ENCODE measurements at regions not wholly inside any gene's neighbourhood (a gene's known extent, or its start where the extent isn't known, plus 50 kb on each side); places are given as distances from the start of the nearest gene placed in this dataset.

DNA sequence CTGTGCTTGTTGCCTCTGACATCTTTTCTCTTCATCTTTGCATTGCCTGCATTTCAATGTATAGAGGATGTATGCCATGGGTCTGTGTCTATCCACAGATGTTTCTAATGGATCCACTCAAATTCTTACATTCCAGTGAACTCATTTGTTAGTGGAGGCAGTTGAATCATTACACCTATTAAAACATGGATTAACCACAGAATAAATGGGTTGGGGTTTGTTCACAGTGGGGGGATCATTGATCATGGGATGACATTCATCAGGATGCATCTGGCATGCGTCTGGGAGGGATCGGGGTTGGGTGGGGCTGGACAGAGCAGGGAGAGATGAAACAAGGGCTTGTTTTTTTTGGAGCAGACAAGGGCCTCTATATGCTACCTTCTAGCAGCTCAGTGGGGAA lies 182.5 kb downstream of the RHOU start:
- no peak overlapping the region for H3K4me3 Mint-ChIP-seq (ENCODE audit: low read depth)
- peaks cover 1% of the 10 kb centered on the region for H3K27me3 Mint-ChIP-seq (ENCODE audit: low read depth)
- no peak overlapping the region for H3K27ac Mint-ChIP-seq
- H3K36me3 Mint-ChIP-seq (ENCODE audit: low read depth) = no peaks in the 10 kb centered on the region
- H3K9me3 Mint-ChIP-seq = no peaks in the 10 kb centered on the region
- intact Hi-C loops (cut with micrococcal nuclease) = no loop called here
- H3K4me1 Mint-ChIP-seq (ENCODE audit: low read depth) = no peaks in the 10 kb centered on the region
- no peak for DNase-seq (ENCODE audit: low spot score)

GRCh38 chr1:228918335-228918734 lies 183.1 kb downstream of the RHOU start:
- Mint-ChIP-seq H3K27ac (no peak overlapping the region), H3K27me3 (ENCODE audit: low read depth) (peaks cover 5% of the 10 kb centered on the region), H3K36me3 (ENCODE audit: low read depth) (no peaks in the 10 kb centered on the region), H3K9me3 (no peaks in the 10 kb centered on the region), H3K4me1 (ENCODE audit: low read depth) (no peaks in the 10 kb centered on the region), H3K4me3 (ENCODE audit: low read depth) (no peak overlapping the region)
- DNase-seq (ENCODE audit: low spot score) = no peak
- intact Hi-C loops (cut with micrococcal nuclease) = no loop called here

DNA sequence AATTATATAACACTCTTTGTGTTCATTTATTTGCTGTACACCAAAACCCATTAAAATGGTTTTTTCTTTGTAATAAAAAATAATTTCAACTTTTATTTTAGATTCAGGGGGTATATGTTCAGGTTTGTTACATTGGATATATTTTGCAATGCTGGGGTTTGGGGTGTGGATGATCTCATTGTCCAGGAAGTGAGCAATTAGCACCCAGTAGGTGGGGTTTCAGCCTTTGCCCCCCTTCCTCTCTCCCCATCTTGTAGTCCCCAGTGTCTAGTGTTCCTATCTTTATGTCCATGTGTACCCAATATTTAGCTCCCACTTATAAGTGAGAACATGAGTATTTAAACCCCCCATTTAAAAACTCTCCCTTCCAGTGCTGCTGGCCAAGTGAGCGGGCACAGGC lies 184.6 kb downstream of the RHOU start:
- Mint-ChIP-seq H3K4me1 (ENCODE audit: low read depth) (no peaks in the 10 kb centered on the region), H3K9me3 (no peaks in the 10 kb centered on the region), H3K36me3 (ENCODE audit: low read depth) (no peaks in the 10 kb centered on the region), H3K27ac (no peak overlapping the region), H3K27me3 (ENCODE audit: low read depth) (peaks cover 8% of the 10 kb centered on the region), H3K4me3 (ENCODE audit: low read depth) (no peak overlapping the region)
- no peak for DNase-seq (ENCODE audit: low spot score)
- intact Hi-C loops (cut with micrococcal nuclease) = loop anchor here (10.0 kb wide), 1 partner anchor 185 kb away; the partner anchor contains the start of gene RHOU

DNA sequence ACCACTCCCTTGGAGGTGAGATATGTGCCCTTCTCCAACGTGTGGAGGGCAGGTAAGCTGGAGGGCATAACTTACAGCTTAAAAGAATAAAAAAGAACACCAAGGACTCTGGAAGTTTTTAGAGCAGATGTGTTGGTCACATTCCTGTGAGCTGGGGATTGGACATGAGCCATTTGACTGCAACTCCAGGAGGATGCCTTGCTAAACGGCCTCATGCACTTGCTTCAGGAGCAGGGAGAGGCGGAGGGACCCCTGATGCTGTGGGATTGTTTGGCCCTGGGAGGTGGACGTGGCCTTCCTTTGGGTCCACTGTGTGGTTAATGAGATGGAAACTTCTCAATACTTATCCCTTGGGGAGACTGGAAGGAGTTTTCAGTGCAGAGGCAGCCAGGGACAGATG lies 185.6 kb downstream of the RHOU start:
- H3K36me3 Mint-ChIP-seq (ENCODE audit: low read depth) = no peaks in the 10 kb centered on the region
- intact Hi-C loops (cut with micrococcal nuclease) = loop anchor here (10.0 kb wide), 1 partner anchor 186 kb away; the partner anchor contains the start of gene RHOU
- H3K27ac Mint-ChIP-seq = no peak overlapping the region
- H3K9me3 Mint-ChIP-seq = no peaks in the 10 kb centered on the region
- H3K27me3 Mint-ChIP-seq (ENCODE audit: low read depth) = peaks cover 13% of the 10 kb centered on the region
- no peak overlapping the region for H3K4me3 Mint-ChIP-seq (ENCODE audit: low read depth)
- DNase-seq (ENCODE audit: low spot score) = no peak
- H3K4me1 Mint-ChIP-seq (ENCODE audit: low read depth) = no peaks in the 10 kb centered on the region

DNA sequence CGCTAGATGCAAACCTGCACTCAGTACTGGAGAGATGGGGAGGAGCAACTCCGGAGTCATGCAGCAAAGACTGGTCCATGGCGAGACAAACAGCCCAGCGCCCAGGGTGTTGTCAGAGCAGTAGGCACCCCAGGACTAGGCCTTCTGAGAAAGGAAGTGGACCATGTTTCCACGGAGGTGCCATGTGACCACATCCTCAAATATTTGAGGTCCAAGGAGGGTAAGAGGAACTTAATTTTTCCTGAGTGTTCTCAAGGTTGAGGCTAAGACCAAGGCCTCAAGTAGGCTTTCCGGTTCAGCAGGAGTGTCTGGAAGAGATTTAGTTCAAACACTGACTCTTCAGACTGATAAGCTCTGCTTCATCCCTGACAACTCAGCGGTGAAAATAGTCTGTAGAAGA lies 186.2 kb downstream of the RHOU start:
- no peaks in the 10 kb centered on the region for H3K9me3 Mint-ChIP-seq
- intact Hi-C loops (cut with micrococcal nuclease) = loop anchor here (10.0 kb wide), 1 partner anchor 187 kb away; the partner anchor contains the start of gene RHOU
- no peak for DNase-seq (ENCODE audit: low spot score)

DNA sequence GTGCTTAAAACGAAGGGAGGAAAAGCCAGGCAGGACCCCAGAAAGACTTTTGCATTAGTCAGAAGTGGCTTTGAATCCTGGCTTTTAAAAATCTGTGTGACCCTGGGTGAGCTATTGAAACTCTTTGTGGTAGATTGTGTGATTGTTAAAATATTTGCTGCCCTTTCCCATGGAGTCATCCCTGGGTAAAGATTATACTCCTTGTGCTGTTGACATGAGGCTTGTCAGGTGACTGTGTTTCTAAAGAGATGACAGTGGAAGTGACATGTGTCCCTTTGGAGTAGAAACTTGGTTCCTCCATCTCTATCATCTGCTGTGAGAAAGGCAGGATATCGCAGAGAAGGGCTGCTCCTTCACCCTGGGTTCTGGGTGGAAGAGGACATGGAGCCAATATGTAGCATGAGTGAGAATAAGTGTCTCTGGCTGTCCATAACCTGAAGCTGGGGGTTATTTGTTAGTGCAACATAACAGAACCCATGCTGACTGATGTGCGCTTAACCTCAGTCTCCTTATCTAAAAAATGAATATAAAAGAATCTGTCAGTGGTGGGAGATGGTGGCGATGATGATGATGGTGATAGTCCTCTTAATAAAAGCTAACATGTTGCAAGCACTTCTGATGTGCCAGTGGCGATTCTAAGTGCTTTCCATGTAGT lies 187.6 kb downstream of the RHOU start:
- intact Hi-C loops (cut with micrococcal nuclease) = loop anchor here (10.0 kb wide), 1 partner anchor 188 kb away; the partner anchor contains the start of gene RHOU
- Mint-ChIP-seq H3K4me1 (ENCODE audit: low read depth) (peaks cover 1% of the 10 kb centered on the region), H3K9me3 (no peaks in the 10 kb centered on the region), H3K36me3 (ENCODE audit: low read depth) (no peaks in the 10 kb centered on the region), H3K27me3 (ENCODE audit: low read depth) (peaks cover 14% of the 10 kb centered on the region), H3K4me3 (ENCODE audit: low read depth) (no peak overlapping the region), H3K27ac (no peak overlapping the region)
- DNase-seq (ENCODE audit: low spot score) = no peak

More for the DNA sequence above, 186.2 kb downstream of the RHOU start:
- no peak overlapping the region for H3K4me3 Mint-ChIP-seq (ENCODE audit: low read depth)
- no peak overlapping the region for H3K27ac Mint-ChIP-seq
- H3K27me3 Mint-ChIP-seq (ENCODE audit: low read depth) = peaks cover 14% of the 10 kb centered on the region
- H3K36me3 Mint-ChIP-seq (ENCODE audit: low read depth) = no peaks in the 10 kb centered on the region
- no peaks in the 10 kb centered on the region for H3K4me1 Mint-ChIP-seq (ENCODE audit: low read depth)

DNA sequence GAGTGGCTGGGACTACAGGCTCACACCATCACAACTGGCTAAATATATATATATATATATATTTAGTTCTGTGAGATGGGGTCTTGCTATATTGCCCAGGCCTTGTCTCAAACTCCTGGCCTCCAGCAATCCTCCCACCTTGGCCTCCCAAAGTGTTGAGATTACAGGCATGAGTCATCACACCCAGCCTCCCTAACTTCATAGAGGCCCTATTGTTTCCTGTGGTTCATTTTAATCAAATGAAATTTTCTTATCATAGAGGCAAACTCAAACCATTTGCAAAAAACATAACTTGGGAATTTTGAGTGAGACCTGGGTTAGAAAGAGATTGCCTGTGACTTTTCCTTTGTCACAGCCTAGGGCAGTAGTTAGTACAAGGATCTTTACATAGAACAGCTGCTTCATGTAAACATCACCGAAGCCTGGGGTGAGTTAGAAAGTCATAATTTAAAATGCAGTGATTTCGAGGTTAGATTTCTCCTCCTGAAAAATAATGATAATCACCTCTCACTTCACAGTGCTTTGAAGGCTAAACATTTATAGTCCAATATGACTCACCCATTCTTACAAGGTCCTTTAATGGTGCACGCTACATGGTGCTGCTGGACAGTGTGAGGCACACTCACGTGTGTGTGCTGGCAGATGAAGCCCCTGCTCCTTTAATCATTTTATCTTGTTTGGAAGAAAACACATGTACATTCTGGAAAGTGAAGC lies 188.9 kb downstream of the RHOU start:
- Mint-ChIP-seq H3K4me1 (ENCODE audit: low read depth) (peaks cover 6% of the 10 kb centered on the region), H3K4me3 (ENCODE audit: low read depth) (no peak overlapping the region), H3K27ac (no peak overlapping the region), H3K27me3 (ENCODE audit: low read depth) (peaks cover 16% of the 10 kb centered on the region), H3K9me3 (no peaks in the 10 kb centered on the region), H3K36me3 (ENCODE audit: low read depth) (no peaks in the 10 kb centered on the region)
- intact Hi-C loops (cut with micrococcal nuclease) = loop anchor here (10.0 kb wide), 1 partner anchor 189 kb away; the partner anchor contains the start of gene RHOU
- DNase-seq (ENCODE audit: low spot score) = no peak

DNA sequence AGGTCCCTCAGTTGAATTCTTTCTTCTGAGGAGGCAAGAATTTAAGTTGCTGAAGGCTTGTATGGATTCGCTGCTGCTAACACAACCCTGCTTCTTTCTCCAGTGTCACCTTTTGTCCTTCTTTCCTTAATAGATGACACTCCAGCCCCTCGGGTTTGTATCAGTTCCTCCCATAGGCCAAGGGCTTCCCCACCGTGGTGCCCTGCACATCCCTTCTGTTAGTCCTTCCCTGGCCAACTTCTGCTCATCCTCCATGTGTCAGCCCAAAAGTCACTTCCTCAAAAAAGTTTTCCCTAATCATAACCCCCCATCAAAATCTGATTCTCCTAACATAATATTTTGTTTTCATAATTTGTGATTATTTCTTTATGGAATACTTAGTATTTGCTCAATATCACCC lies 190.4 kb downstream of the RHOU start:
- Mint-ChIP-seq H3K27ac (no peak overlapping the region), H3K36me3 (ENCODE audit: low read depth) (no peaks in the 10 kb centered on the region), H3K4me3 (ENCODE audit: low read depth) (no peak overlapping the region), H3K27me3 (ENCODE audit: low read depth) (peaks cover 16% of the 10 kb centered on the region), H3K4me1 (ENCODE audit: low read depth) (peaks cover 6% of the 10 kb centered on the region), H3K9me3 (no peaks in the 10 kb centered on the region)
- no peak for DNase-seq (ENCODE audit: low spot score)
- intact Hi-C loops (cut with micrococcal nuclease) = loop anchor here (10.0 kb wide), 1 partner anchor 191 kb away; the partner anchor contains the start of gene RHOU

DNA sequence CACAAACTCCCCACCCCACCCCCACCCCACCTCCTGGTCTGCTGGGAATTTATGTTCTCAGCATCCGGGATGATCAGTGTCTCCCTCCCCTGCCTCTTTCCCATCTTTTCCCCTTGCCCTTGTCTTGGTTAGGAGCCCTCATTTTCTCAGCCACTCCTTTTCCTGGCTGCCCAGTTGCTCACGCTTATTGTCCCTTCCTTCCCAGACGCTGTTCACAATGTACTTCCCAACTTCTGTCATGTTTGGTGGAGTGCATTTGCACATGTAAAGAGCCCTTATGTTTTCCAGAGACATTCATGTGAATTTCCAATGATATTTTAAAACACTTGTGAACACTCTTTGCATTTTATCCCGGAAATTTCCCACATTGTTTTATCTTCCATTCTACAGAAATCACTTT lies 192.1 kb downstream of the RHOU start:
- Mint-ChIP-seq H3K4me3 (ENCODE audit: low read depth) (no peak overlapping the region), H3K27me3 (ENCODE audit: low read depth) (peaks cover 17% of the 10 kb centered on the region), H3K36me3 (ENCODE audit: low read depth) (no peaks in the 10 kb centered on the region), H3K9me3 (no peaks in the 10 kb centered on the region), H3K4me1 (ENCODE audit: low read depth) (peaks cover 6% of the 10 kb centered on the region), H3K27ac (no peak overlapping the region)
- no peak for DNase-seq (ENCODE audit: low spot score)
- intact Hi-C loops (cut with micrococcal nuclease) = loop anchor here (10.0 kb wide), 1 partner anchor 193 kb away; the partner anchor contains the start of gene RHOU

DNA sequence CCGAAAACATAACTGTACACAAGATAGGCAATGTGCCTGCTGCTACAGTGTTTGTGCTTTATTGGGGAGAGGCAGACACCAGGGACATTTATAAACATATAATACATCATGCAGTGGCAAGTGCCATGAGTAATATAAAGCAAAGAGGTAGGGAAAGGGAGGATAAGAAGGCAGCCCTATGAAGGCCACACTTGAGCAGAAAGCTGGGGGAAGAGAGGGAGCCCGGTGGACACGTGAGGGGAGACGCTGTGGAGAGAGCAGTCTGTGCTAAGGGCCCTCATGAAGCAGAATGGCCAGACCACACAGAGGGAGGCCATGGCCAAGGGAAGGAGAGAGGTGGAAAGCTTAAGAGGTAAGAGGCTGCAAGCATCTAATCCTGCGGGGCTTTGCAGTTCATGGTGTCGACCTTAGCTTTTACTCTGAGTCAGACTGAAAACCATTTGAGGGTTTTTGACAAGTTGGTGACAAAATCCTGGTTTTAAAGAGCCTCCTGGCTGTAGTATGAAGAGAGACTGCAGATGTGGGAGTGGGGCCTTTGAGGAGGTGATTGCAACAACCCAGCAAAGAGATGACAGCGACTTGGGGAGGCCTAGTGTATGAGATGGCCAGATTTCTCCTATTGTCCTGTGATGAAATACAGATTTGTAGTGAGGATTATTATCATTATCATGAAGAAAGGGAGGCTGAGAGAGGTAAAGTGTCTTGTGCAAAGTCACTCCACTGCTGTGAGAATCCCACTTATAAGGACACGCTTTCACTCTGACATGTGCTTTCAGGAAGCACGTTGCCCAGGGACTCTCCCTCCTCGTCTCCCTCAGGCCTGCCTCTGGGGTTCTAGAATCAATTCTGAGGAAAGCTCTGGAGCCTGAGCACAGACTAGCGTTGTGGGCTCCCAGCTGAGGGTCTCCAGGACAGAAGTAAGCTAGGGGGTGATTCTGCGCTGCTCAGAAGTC lies 192.9 kb downstream of the RHOU start:
- peaks cover 6% of the 10 kb centered on the region for H3K4me1 Mint-ChIP-seq (ENCODE audit: low read depth)
- H3K27me3 Mint-ChIP-seq (ENCODE audit: low read depth) = peaks cover 13% of the 10 kb centered on the region
- intact Hi-C loops (cut with micrococcal nuclease) = loop anchor here (10.0 kb wide), 1 partner anchor 193 kb away; the partner anchor contains the start of gene RHOU
- no peaks in the 10 kb centered on the region for H3K36me3 Mint-ChIP-seq (ENCODE audit: low read depth)
- H3K9me3 Mint-ChIP-seq = no peaks in the 10 kb centered on the region
- H3K4me3 Mint-ChIP-seq (ENCODE audit: low read depth) = no peak overlapping the region
- H3K27ac Mint-ChIP-seq = no peak overlapping the region
- DNase-seq (ENCODE audit: low spot score) = no peak

GRCh38 chr1:228929476-228930027 lies 194.3 kb downstream of the RHOU start:
- no peak for DNase-seq (ENCODE audit: low spot score)
- Mint-ChIP-seq H3K4me1 (ENCODE audit: low read depth) (peaks cover 6% of the 10 kb centered on the region), H3K4me3 (ENCODE audit: low read depth) (no peak overlapping the region), H3K27me3 (ENCODE audit: low read depth) (peaks cover 13% of the 10 kb centered on the region), H3K27ac (no peak overlapping the region), H3K9me3 (no peaks in the 10 kb centered on the region), H3K36me3 (ENCODE audit: low read depth) (no peaks in the 10 kb centered on the region)
- intact Hi-C loops (cut with micrococcal nuclease) = loop anchor here (10.0 kb wide), 1 partner anchor 195 kb away; the partner anchor contains the start of gene RHOU

GRCh38 chr1:228930479-228930957 lies 195.2 kb downstream of the RHOU start:
- DNase-seq (ENCODE audit: low spot score) = no peak
- intact Hi-C loops (cut with micrococcal nuclease) = no loop called here
- Mint-ChIP-seq H3K9me3 (no peaks in the 10 kb centered on the region), H3K4me3 (ENCODE audit: low read depth) (no peak overlapping the region), H3K27me3 (ENCODE audit: low read depth) (peaks cover 9% of the 10 kb centered on the region), H3K36me3 (ENCODE audit: low read depth) (no peaks in the 10 kb centered on the region), H3K27ac (no peak overlapping the region), H3K4me1 (ENCODE audit: low read depth) (peaks cover 6% of the 10 kb centered on the region)
